ENCODE measurements at regions not wholly inside any gene's neighbourhood (a gene's known extent, or its start where the extent isn't known, plus 50 kb on each side); places are given as distances from the start of the nearest gene placed in this dataset.

DNA sequence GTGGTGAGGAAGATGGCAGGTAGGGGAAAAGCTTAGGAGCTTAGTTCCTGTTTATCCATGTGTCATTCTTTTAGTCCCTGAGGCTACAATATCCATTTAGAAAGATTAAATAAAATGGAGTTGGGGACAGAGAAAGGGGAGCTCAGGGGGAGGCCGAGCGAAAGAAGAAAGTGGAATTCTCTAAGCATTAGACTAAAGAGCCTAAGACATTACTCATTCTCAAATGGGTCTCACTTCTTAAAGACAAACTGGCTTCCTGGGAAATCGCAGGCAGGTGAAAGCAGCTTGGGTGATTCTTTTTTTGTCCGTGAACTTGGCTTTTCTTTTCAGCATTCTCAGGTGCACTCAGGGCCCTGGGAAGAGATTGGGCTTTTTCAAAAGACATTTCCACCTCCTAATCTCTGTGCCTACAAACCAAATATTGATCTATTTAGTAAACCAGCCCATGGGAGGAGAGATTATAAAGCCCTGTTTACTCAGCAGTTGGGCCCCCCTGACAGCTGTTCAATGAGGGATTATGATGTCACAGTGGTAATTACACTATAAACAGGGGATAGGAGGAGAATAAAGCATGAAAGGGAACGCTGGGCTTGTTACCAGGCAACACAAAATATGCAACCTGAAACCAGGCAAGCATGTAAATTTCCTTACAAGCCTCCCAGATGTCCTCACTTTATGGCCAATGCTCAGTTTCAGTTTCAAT lies 584.0 kb downstream of the ACTL7B start (continued):
- TF ChIP-seq SOX13 (IDR thresholded peaks at IDR 0.05): no peak
- TF ChIP-seq SOX13 (CRISPR knock-in tag; conservative IDR thresholded peaks at IDR 0.05 in 1 of 2, IDR thresholded peaks at IDR 0.05 in 1 of 2): peak in 1 of 2 experiments; percentile 16; a peak in 1 of 4 replicates
- no peak for TF ChIP-seq MYC (CRISPR knock-in tag; IDR thresholded peaks at IDR 0.05; ENCODE audit: borderline replicate concordance)
- TF ChIP-seq PHB2 (IDR thresholded peaks at IDR 0.05; ENCODE audit: partially characterized antibody): no peak
- 0 out of 2 replicates have a peak, but pooled peaks have one; percentile 25 for TF ChIP-seq SP5 (CRISPR knock-in tag; IDR thresholded peaks at IDR 0.05; ENCODE audit: borderline replicate concordance, low read depth)
- no peak for TF ChIP-seq DBP (CRISPR knock-in tag; IDR thresholded peaks at IDR 0.05; ENCODE audit: not compliant biosample characterization)
- no peak for TF ChIP-seq ZNF383 (CRISPR knock-in tag; IDR thresholded peaks at IDR 0.05; ENCODE audit: borderline replicate concordance)
- no peak for TF ChIP-seq HNRNPLL (IDR thresholded peaks at IDR 0.05; ENCODE audit: low read depth, low read length, poor library complexity, severe bottlenecking)

DNA sequence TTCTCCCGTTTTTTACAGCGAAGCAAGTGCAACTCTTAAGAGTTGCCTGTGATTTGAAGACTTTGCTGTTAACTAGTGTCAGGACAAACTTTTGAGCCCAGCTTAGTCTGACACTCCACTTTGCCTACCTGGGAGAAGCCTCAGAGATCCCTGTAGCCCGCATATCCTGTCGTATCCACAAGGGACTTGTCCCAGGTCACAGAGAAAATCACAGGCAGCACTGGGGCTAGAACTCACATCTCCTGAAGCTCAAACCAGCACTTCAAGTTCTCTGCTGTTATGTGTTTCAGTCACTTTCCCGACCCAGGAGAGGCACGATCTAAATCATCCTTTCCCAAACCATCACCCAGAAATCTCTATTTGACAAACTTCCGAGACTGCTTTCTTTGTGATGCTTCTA lies 584.5 kb downstream of the ACTL7B start:
- H3K9me3 ChIP-seq (ENCODE audit: low read length): no peaks in the 10 kb centered on the region
- POLR2A ChIA-PET: no interaction called here
- TF ChIP-seq PAWR (CRISPR knock-in tag; IDR thresholded peaks at IDR 0.05; ENCODE audit: borderline replicate concordance) (no peak), ZNF225 (CRISPR knock-in tag; IDR thresholded peaks at IDR 0.05) (no peak), TCF7L2 (IDR thresholded peaks at IDR 0.05; ENCODE audit: low read depth, low read length) (no peak), HIVEP1 (CRISPR knock-in tag; IDR thresholded peaks at IDR 0.05) (no peak), ZNF331 (CRISPR knock-in tag; IDR thresholded peaks at IDR 0.05) (no peak), KMT2A (CRISPR knock-in tag; IDR thresholded peaks at IDR 0.05) (no peak), ATM (IDR thresholded peaks at IDR 0.05; ENCODE audit: borderline replicate concordance) (no peak), KDM3A (CRISPR knock-in tag; IDR thresholded peaks at IDR 0.05; ENCODE audit: low read depth) (no peak), ZNF720 (CRISPR knock-in tag; IDR thresholded peaks at IDR 0.05) (no peak), ZNF30 (CRISPR knock-in tag; IDR thresholded peaks at IDR 0.05) (no peak), ZXDC (CRISPR knock-in tag; IDR thresholded peaks at IDR 0.05) (no peak), TBX2 (CRISPR knock-in tag; IDR thresholded peaks at IDR 0.05; ENCODE audit: borderline replicate concordance) (no peak), ZNF816 (CRISPR knock-in tag; IDR thresholded peaks at IDR 0.05; ENCODE audit: borderline replicate concordance) (no peak), ZFP62 (CRISPR knock-in tag; IDR thresholded peaks at IDR 0.05) (no peak), SAP130 (CRISPR knock-in tag; IDR thresholded peaks at IDR 0.05; ENCODE audit: low read depth) (no peak), JUN (CRISPR knock-in tag; IDR thresholded peaks at IDR 0.05) (no peak)
- in situ Hi-C loops (cut with HindIII; ENCODE audit: extremely low pct_ligation_motif_present, low pct_unique_long_range_greater_than_20kb) (loop anchor here (5.0 to 10.0 kb wide), 2 partner anchors 796 to 849 kb away; no protein-coding TSS in a partner anchor), intact Hi-C loops (cut with micrococcal nuclease; ENCODE audit: unreplicated experiment) (no loop called here)
- ATAC-seq (no peak), DNase-seq (ENCODE audit: low spot score) (no peak), FAIRE-seq (no peak)
- WGBS (ENCODE audit: low lambda C conversion rate): 51% methylated on average over 7 of the region's 7 CpGs
- H3K27me3 ChIP-seq (ENCODE audit: control insufficient read depth in 1 of 2, insufficient read depth in 2 of 2, low read length in 2 of 2): no peaks in the 10 kb centered on the region
- no peaks in the 10 kb centered on the region for H3K79me2 ChIP-seq (ENCODE audit: insufficient read depth, low read length)
- no TSS peak for BruUV-seq (replicated peaks)
- H3K4me1 ChIP-seq (ENCODE audit: insufficient read depth, low read length): peaks cover 10% of the 10 kb centered on the region
- no peak overlapping the region for H2AFZ ChIP-seq (ENCODE audit: low read length)
- no peak overlapping the region for H3K27ac ChIP-seq (ENCODE audit: extremely low read length, insufficient read depth, low read length)
- no peak overlapping the region for H3K9ac ChIP-seq (ENCODE audit: insufficient read depth, low read depth, low read length)
- H4K20me1 ChIP-seq (ENCODE audit: insufficient read depth, low read length): no peaks in the 10 kb centered on the region
- no peak overlapping the region for H3K4me3 ChIP-seq (replicated peaks in 1 of 3; ENCODE audit: insufficient read depth in 1 of 3, low read depth in 2 of 3, low read length in 3 of 3)
- no peak overlapping the region for H3K4me2 ChIP-seq (ENCODE audit: low read depth, low read length)
- H3K36me3 ChIP-seq (replicated peaks in 1 of 2; ENCODE audit: control insufficient read depth in 1 of 2, insufficient read depth in 2 of 2, low read length in 2 of 2): no peaks in the 10 kb centered on the region
- CTCF ChIA-PET (ENCODE audit: low intra/inter-chr PET ratio, low total read pairs): no interaction called here

Data from HepG2 (cell line).